ENCODE measurements at regions not wholly inside any gene's neighbourhood (a gene's known extent, or its start where the extent isn't known, plus 50 kb on each side); places are given as distances from the start of the nearest gene placed in this dataset.

DNA sequence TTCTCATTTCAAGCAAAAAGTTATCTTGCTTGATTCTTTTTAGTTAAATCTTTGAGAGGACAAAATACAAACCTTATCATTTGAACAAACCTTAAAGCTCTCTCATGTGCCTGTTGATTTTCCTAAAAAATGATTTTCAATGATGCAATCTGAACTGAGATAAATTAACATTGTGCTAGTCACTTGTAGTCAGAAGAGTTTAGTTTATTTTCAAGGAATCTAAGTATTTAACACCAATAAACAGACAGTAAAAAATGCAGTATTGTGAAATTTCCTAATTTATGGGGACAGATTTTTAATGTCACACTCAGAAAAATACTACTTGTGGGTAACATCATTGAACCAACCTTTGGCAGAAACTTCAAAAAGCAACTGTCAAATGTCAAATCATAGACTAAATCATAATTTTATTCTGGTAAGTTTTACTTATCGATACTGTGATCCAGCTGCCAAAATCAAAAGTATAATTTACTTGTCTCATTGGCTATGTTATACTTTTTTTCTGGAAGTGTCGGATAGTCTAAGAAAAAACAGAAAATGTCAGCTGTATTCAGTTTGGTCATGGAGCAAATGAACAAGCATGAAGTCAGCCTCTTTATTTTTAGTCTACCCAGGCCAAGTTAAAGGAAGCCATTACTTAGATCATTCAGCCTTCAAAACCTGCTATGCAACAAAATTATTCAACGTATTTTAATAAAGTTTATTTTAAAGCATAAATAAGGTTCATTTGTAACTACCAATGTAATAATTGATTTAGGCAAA, 52.4 kb upstream of the FNDC3B start:
- no peak for DNase-seq (ENCODE audit: low read depth)
- no peak overlapping the region for H3K4me3 ChIP-seq (ENCODE audit: low read depth, low read length)
- TF ChIP-seq, protein P1, sequence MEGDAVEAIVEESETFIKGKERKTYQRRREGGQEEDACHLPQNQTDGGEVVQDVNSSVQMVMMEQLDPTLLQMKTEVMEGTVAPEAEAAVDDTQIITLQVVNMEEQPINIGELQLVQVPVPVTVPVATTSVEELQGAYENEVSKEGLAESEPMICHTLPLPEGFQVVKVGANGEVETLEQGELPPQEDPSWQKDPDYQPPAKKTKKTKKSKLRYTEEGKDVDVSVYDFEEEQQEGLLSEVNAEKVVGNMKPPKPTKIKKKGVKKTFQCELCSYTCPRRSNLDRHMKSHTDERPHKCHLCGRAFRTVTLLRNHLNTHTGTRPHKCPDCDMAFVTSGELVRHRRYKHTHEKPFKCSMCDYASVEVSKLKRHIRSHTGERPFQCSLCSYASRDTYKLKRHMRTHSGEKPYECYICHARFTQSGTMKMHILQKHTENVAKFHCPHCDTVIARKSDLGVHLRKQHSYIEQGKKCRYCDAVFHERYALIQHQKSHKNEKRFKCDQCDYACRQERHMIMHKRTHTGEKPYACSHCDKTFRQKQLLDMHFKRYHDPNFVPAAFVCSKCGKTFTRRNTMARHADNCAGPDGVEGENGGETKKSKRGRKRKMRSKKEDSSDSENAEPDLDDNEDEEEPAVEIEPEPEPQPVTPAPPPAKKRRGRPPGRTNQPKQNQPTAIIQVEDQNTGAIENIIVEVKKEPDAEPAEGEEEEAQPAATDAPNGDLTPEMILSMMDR (IDR thresholded peaks at IDR 0.05; ENCODE audit: insufficient read depth, low read length): no peak
